HFFc6 (cell line): ENCODE measurements at regions not wholly inside any gene's neighbourhood (a gene's known extent, or its start where the extent isn't known, plus 50 kb on each side); places are given as distances from the start of the nearest gene placed in this dataset.
"Not testable (repeated sequence)": the region's sequence is repeated elsewhere in the genome, so short reads cannot be mapped to it uniquely, and the experiment has no call there.

Source experiments
- DNase-seq: peaks from one replicate; pipeline ENCODE4 v3.0.0-alpha.2; 2018
- H3K27ac Mint-ChIP-seq: 2 replicates; pipeline ENCODE4 v1.8.0; 2020; ENCODE audit warnings: mild to moderate bottlenecking, mixed read lengths
- H3K27me3 Mint-ChIP-seq: 2 replicates; pipeline ENCODE4 v1.8.0; 2021; ENCODE audit warnings: mild to moderate bottlenecking, moderate library complexity, mixed read lengths; ENCODE audit not compliant: insufficient read depth
- H3K36me3 Mint-ChIP-seq: 2 replicates; pipeline ENCODE4 v1.8.0; 2021; ENCODE audit warnings: low read depth, mixed read lengths
- H3K4me1 Mint-ChIP-seq: 2 replicates; pipeline ENCODE4 v1.8.0; 2020; ENCODE audit warnings: low read depth, mixed read lengths
- H3K4me3 Mint-ChIP-seq: 2 replicates; pipeline ENCODE4 v1.8.0; 2020; ENCODE audit warnings: mild to moderate bottlenecking, moderate library complexity, mixed read lengths
- H3K9me3 Mint-ChIP-seq: 2 replicates; pipeline ENCODE4 v1.8.0; 2020; ENCODE audit warnings: mild to moderate bottlenecking, mixed read lengths
- CTCF ChIP-seq: fragments of 200-600 bp; sonication (generic); IDR thresholded peaks from 2 replicates; pipeline ENCODE4 v1.5.0; 2021; ENCODE audit warnings: antibody characterized with exemption, mild to moderate bottlenecking

GRCh38 chr6:40879169-40879568, 159.9 kb downstream of the UNC5CL start:
- Mint-ChIP-seq H3K27me3 (peaks cover 27% of the 10 kb centered on the region), H3K4me1 (no peaks in the 10 kb centered on the region), H3K27ac (no peak overlapping the region), H3K9me3 (no peaks in the 10 kb centered on the region), H3K4me3 (no peak overlapping the region), H3K36me3 (no peaks in the 10 kb centered on the region)
- no peak for TF ChIP-seq CTCF
- DNase-seq = no peak

GRCh38 chr6:40877362-40877761, 161.7 kb downstream of the UNC5CL start:
- peaks cover 20% of the 10 kb centered on the region for H3K27me3 Mint-ChIP-seq
- H3K4me1 Mint-ChIP-seq = no peaks in the 10 kb centered on the region
- no peaks in the 10 kb centered on the region for H3K36me3 Mint-ChIP-seq
- H3K4me3 Mint-ChIP-seq = no peak overlapping the region
- no peak for TF ChIP-seq CTCF
- no peak for DNase-seq
- no peaks in the 10 kb centered on the region for H3K9me3 Mint-ChIP-seq
- H3K27ac Mint-ChIP-seq = no peak overlapping the region

GRCh38 chr6:40876336-40876735, 162.7 kb downstream of the UNC5CL start:
- H3K4me1 Mint-ChIP-seq = no peaks in the 10 kb centered on the region
- no peaks in the 10 kb centered on the region for H3K36me3 Mint-ChIP-seq
- no peak for DNase-seq
- no peak overlapping the region for H3K27ac Mint-ChIP-seq
- H3K9me3 Mint-ChIP-seq = no peaks in the 10 kb centered on the region
- peaks cover 20% of the 10 kb centered on the region for H3K27me3 Mint-ChIP-seq
- H3K4me3 Mint-ChIP-seq = no peak overlapping the region
- TF ChIP-seq CTCF = no peak

- H3K27me3 Mint-ChIP-seq = peaks cover 25% of the 10 kb centered on the region
- no peak overlapping the region for H3K4me3 Mint-ChIP-seq
- H3K27ac Mint-ChIP-seq = no peak overlapping the region
- H3K9me3 Mint-ChIP-seq = no peaks in the 10 kb centered on the region
- no peaks in the 10 kb centered on the region for H3K36me3 Mint-ChIP-seq
- TF ChIP-seq CTCF = no peak; the same call in 1 of the 2 replicates
- no peaks in the 10 kb centered on the region for H3K4me1 Mint-ChIP-seq
- DNase-seq = no peak
These were observed 164.5 kb downstream of the UNC5CL start for GRCh38 chr6:40874495-40874894.

- Mint-ChIP-seq H3K27ac (no peak overlapping the region), H3K4me1 (no peaks in the 10 kb centered on the region), H3K9me3 (no peaks in the 10 kb centered on the region), H3K27me3 (peaks cover 27% of the 10 kb centered on the region), H3K4me3 (no peak overlapping the region), H3K36me3 (no peaks in the 10 kb centered on the region)
- no peak for DNase-seq
- no peak for TF ChIP-seq CTCF
These were observed 167.6 kb downstream of the UNC5CL start for GRCh38 chr6:40871424-40871823.

- DNase-seq, H3K4me1 Mint-ChIP-seq, H3K4me3 Mint-ChIP-seq, H3K27ac Mint-ChIP-seq, H3K9me3 Mint-ChIP-seq, H3K36me3 Mint-ChIP-seq: not testable (repeated sequence)
- peaks cover 19% of the 10 kb centered on the region for H3K27me3 Mint-ChIP-seq
These were observed 170.7 kb downstream of the UNC5CL start for GRCh38 chr6:40868089-40868865.

- not testable (repeated sequence) for H3K27ac Mint-ChIP-seq, H3K4me3 Mint-ChIP-seq, DNase-seq, H3K4me1 Mint-ChIP-seq, H3K9me3 Mint-ChIP-seq, H3K36me3 Mint-ChIP-seq
- peaks cover 19% of the 10 kb centered on the region for H3K27me3 Mint-ChIP-seq
These were observed 171.5 kb downstream of the UNC5CL start for GRCh38 chr6:40867527-40867926.

- not testable (repeated sequence) for H3K27me3 Mint-ChIP-seq, H3K4me3 Mint-ChIP-seq, DNase-seq, H3K36me3 Mint-ChIP-seq, H3K4me1 Mint-ChIP-seq, H3K27ac Mint-ChIP-seq, H3K9me3 Mint-ChIP-seq
These were observed 173.8 kb downstream of the UNC5CL start for GRCh38 chr6:40865259-40865658.
